HG02840 (cell line): ENCODE measurements at regions not wholly inside any gene's neighbourhood (a gene's known extent, or its start where the extent isn't known, plus 50 kb on each side); places are given as distances from the start of the nearest gene placed in this dataset.

Experiments
- ATAC-seq: cut with Tn5 transposase; IDR thresholded peaks from one replicate; pipeline ENCODE4 v1.9.1; 2021; ENCODE audit warnings: mild to moderate bottlenecking, moderate library complexity, moderate number of reproducible peaks; ENCODE audit not compliant: unreplicated experiment, low FRiP score

- no peak for ATAC-seq
These were observed 447.5 kb upstream of the SLC14A2 start for GRCh38 chr18:45167631-45168280.

- ATAC-seq = no peak
These were observed 446.2 kb upstream of the SLC14A2 start for GRCh38 chr18:45168866-45169600.

GRCh38 chr18:45169610-45170009 is 445.7 kb upstream of the SLC14A2 start:
- ATAC-seq = no peak

- ATAC-seq = no peak
These were observed 443.5 kb upstream of the SLC14A2 start for GRCh38 chr18:45171679-45172191.

GRCh38 chr18:45173327-45173726 is 441.9 kb upstream of the SLC14A2 start:
- no peak for ATAC-seq

- ATAC-seq = no peak
These were observed 441.3 kb upstream of the SLC14A2 start for GRCh38 chr18:45173799-45174519.

- ATAC-seq = no peak
These were observed 440.6 kb upstream of the SLC14A2 start for GRCh38 chr18:45174629-45175136.

GRCh38 chr18:45175511-45175910 is 439.8 kb upstream of the SLC14A2 start:
- no peak for ATAC-seq

- no peak for ATAC-seq
These were observed 428.4 kb upstream of the SLC14A2 start for GRCh38 chr18:45186832-45187231.

- no peak for ATAC-seq
These were observed 423.5 kb upstream of the SLC14A2 start for GRCh38 chr18:45191795-45192194.

- peak; percentile 95 for ATAC-seq
These were observed 417.7 kb upstream of the SLC14A2 start for GRCh38 chr18:45197526-45197970.

- no peak for ATAC-seq
These were observed 416.8 kb upstream of the SLC14A2 start for GRCh38 chr18:45198526-45198925.

GRCh38 chr18:45201029-45201428 is 414.2 kb upstream of the SLC14A2 start:
- ATAC-seq = no peak

GRCh38 chr18:45201489-45201888 is 413.8 kb upstream of the SLC14A2 start:
- ATAC-seq = no peak

- no peak for ATAC-seq
These were observed 413.2 kb upstream of the SLC14A2 start for GRCh38 chr18:45202061-45202460.

- no peak for ATAC-seq
These were observed 411.6 kb upstream of the SLC14A2 start for GRCh38 chr18:45203677-45204076.

GRCh38 chr18:45207328-45207727 is 407.9 kb upstream of the SLC14A2 start:
- no peak for ATAC-seq

- no peak for ATAC-seq
These were observed 407.1 kb upstream of the SLC14A2 start for GRCh38 chr18:45208164-45208563.

GRCh38 chr18:45212181-45213039 is 402.9 kb upstream of the SLC14A2 start:
- peak; percentile 92 for ATAC-seq

- ATAC-seq = no peak
These were observed 402.3 kb upstream of the SLC14A2 start for GRCh38 chr18:45213040-45213333.
